GM18873 (cell line): ENCODE measurements at regions not wholly inside any gene's neighbourhood (a gene's known extent, or its start where the extent isn't known, plus 50 kb on each side); places are given as distances from the start of the nearest gene placed in this dataset.
A peak's percentile ranks its signal among the peaks of the same experiment; 100 is the strongest.
"Not testable (repeated sequence)": the region's sequence is repeated elsewhere in the genome, so short reads cannot be mapped to it uniquely, and the experiment has no call there.

Experiments
- ATAC-seq: cut with Tn5 transposase; IDR thresholded peaks from one replicate; pipeline ENCODE4 v1.9.1; 2021; ENCODE audit warnings: mild to moderate bottlenecking, moderate library complexity, moderate number of reproducible peaks; ENCODE audit not compliant: unreplicated experiment, low FRiP score

DNA sequence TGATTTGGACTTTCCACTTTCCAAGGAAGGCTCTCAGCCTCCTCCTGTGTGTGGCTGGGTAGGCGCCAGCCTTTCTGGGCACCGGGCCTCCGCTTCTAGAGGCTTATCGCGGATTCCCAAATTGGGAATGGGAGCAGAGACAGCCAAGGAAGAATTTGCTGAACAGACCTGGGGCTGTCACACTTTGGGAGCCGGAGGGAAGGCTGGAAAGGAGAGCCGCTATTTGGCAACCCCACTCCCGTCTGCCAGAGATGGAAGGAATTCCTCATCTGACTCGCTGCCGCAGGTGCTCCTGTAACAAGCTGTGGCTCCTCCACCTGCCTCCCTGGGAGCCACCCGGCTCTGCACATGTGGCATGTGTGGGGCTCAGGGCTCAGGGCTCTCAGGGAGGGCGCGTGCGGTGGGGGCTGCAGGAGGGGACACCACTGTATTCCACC, 50.8 kb upstream of the ECHDC3 start:
- ATAC-seq = no peak

DNA sequence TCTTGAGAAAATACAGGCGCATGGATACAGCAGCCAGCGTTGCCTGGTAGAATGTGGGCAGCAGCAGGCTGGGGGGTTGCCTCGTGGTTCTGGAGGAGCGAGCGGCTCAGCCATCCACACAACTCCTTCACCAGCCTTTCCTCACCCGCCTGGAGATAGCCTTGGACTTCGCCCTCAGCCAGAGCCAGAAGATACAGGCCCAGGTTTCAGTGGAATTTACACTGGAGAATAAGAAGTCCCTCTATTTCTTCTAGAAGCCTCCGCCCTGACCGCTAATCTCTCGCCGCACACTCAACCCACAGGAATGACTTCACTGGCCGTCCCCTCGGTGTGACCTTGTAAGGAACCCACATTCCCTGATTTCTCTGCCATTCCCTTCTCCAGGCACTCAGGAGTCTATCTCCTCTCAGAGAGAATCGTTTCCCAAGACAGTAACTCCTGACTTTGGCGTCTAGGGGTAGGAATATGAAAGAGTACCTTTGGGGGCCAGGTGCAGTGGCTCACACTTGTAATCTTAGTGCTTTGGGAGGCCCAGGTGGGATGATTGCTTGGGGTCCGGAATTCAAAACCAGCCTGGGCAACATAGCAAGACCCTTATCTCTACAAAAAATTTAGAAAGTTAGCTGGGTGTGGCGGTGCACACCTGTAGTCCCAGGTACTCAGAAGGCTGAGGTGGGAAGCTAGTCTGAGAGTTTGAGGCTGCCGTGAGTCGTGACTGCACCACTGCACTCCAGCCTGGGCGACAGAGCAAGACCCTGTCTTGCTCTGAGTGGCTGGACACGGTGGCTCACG, 52.0 kb upstream of the ECHDC3 start:
- ATAC-seq = no peak

DNA sequence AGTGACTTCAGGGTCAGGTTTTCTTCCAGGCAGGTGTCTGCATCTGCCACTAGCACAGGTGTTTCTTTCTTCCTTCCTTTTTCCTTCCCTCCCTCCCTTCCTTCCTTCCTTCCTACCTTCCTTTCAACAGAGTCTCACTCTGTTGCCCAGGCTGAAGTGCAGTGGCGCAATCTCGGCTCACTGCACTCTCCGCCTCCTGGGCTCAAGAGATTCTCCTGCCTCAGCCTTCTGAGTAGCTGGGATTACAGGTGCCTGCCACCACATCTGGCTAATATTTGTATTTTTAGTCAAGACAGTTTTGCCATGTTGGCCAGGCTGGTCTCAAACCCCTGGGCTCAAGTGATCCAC, 53.8 kb upstream of the ECHDC3 start:
- not testable (repeated sequence) for ATAC-seq

GRCh38 chr10:11687779-11688447, 54.3 kb upstream of the ECHDC3 start:
- ATAC-seq = no peak

DNA sequence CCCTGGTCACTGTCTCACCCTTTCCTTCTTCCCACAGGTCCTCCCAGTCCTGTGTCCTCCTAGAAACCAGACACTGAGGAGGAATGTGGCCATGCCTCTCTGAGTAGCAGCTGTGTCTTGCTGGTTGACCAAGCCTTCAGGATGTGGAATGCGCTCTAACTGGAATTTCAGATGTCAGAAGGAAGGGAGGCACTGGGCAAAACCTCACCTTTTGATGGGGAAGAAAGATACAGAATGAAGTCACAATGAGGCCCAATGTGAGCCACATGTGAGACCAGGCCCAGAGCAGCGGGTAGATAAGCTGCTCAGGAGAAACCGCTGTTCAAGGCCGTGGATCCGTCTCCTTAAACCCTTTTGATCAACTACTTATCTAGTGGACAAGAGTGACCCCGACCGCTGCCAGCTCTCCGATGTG, 54.8 kb upstream of the ECHDC3 start:
- ATAC-seq = no peak

- no peak for ATAC-seq
Observed at GRCh38 chr10:11685787-11686218, 56.4 kb upstream of the ECHDC3 start.

GRCh38 chr10:11684717-11685645, 57.2 kb upstream of the ECHDC3 start:
- ATAC-seq = peak; percentile 63

DNA sequence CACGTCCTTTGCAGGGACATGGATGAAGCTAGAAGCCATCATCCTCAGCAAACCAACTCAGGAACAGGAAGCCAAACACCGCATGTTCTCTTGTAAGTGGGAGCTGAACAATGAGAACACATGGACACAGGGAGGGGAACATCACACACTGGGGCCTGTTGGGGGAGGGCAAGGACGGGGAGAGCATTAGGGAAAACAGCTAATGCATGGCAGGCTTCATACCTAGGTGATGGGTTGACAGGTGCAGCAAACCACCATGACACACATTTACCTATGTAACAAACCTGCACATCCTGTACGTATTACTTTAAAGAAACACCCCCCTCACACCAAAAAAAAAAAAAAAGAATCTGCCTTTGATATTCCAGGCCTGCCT, 57.9 kb upstream of the ECHDC3 start:
- ATAC-seq = peak; percentile 2

GRCh38 chr10:11683529-11684320, 58.5 kb upstream of the ECHDC3 start:
- no peak for ATAC-seq

- no peak for ATAC-seq
Observed at GRCh38 chr10:11682851-11683250, 59.3 kb upstream of the ECHDC3 start.

GRCh38 chr10:11682267-11682683, 59.9 kb upstream of the ECHDC3 start:
- ATAC-seq = no peak

DNA sequence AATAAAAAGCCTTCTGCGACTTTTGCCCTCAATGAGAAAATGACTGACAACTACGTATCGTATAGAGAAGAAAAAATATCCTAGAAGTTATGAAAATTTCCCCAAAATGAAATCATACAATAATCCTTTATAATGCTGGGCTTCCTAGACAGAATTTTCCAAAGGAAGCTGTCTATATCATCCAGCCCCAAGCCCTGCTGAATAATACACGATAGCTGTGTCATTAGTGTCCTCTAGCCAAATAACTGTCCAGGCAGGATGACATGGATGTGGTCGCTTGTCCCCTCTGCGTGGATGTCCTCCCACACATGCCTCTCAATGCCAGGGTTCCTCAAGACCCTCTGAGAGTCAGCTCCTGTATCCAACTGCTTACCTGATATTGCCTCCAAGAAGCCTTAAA, 61.7 kb upstream of the ECHDC3 start:
- no peak for ATAC-seq

- ATAC-seq = no peak
Observed at GRCh38 chr10:11679946-11680345, 62.2 kb upstream of the ECHDC3 start.

- ATAC-seq = peak; percentile 81
Observed at GRCh38 chr10:11678074-11678793, 63.9 kb upstream of the ECHDC3 start.

DNA sequence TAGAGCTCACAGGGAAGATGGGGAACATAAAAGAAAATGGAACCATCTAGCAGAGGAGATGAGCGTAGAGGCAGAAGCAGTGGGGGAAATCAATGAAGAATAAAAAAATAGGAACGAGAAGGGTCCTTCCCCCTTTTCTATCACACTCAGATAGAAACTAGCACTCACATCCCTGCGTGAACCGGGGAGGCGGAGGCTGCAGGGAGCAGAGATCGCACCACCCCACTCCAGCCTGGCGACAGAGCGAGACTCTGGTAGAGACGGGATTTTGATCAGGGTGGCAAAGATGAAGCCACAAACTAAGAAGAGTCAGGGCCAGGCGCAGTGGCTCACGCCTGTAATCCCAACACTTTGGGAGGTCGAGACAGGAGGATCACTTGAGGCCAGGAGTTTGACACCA, 64.7 kb upstream of the ECHDC3 start:
- ATAC-seq = no peak

DNA sequence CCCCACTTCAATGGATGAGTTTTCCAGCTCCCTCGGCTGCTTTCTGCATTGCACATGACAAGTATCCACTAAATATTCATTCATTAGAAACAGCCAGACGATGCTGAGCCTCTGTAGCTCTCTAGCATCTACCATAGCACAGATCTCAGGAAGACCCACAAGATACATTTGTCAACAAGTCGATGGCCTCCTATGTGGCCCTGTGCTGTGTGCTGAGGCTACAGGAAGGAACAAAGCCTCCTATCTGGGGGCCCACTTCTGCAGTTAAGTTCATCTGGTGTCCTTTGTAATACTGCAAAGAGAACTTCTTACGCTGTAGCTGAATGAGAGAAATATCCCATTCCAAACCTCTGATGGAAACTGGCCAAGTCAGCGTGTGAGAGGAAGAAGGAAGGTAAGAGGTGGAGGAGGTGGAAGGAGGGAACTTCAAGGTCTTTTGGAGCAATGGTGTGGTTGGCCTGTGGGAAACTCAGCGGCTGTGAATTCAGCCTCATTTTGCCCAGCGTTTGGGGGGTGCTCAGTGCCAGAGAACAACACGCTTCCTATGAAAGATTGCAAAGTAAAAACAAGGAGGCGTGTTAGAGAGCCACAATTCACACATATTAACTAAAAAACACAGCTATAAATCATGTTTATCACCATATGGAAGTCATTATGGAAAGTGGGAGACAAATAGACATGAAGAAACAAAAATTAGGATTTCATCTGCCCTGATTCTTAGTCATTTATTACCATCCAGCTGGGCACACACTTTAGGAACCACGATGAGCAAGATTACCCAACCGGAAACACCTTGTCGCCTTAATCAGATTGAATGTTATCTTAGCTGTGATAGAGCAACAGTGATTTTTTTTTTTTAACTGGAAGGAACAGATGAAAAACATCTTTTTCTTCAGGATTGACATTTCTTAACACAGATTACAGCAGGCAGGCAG, 62.2 kb upstream of the USP6NL start:
- ATAC-seq = no peak

DNA sequence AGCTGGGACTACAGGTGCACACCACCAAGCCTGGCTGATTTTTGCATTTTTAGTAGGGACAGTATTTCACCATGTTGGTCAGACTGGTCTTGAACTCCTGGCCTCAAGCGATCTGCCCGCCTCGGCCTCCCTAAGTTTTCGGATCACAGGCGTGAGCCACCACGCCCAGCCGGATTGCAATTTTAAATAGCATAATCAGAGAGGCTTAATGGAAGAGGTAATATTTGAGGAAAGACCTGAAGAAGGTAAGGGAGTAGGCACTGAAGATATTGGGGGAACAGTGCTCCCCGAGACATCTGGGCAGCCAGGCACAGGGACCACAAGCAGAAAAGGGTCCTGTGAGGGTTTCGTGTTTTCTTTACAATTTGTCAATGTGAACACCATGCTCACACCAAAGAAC, 61.4 kb upstream of the USP6NL start:
- ATAC-seq = no peak

DNA sequence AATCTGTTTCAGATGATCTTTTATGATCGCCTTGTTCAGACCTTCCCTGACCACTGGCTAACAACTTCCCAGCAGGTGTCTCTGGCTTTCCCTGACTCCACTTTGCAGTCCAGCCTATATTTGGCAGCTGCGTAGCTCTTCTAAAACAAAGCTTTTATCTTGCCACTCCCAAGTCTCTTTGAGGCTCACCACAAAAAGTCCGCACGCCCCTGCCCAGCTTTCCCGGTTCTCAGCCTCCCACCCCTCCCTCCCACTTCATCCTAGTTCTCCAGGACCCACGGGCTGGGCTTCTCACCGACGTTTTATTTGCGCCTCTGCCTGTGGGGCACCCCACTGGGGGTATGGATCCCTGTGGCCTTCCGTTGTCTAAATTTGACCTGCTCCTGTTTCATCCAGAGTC, 58.9 kb upstream of the USP6NL start:
- ATAC-seq = no peak
